ENCODE measurements at regions not wholly inside any gene's neighbourhood (a gene's known extent, or its start where the extent isn't known, plus 50 kb on each side); places are given as distances from the start of the nearest gene placed in this dataset.

DNA sequence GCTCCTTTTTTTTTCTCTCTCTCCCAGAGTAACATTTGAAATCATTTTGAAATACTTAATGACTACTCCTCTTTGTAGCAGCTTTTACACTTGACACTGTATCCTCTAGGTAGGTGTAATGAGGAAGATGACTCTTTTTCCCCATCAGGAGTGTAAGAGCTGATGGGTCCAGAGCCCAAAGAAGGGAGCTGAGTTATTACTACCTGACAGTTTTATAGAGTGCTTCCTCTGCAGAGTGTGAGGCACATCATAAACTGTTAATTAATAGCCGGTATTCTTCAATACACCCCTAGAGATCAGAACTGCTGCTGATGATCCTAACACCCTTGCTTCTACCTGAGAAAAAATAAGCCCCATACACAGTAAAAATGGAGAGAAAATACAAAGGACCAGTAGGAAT lies 279.8 kb upstream of the SEMA3A start:
- TF ChIP-seq, protein P1, sequence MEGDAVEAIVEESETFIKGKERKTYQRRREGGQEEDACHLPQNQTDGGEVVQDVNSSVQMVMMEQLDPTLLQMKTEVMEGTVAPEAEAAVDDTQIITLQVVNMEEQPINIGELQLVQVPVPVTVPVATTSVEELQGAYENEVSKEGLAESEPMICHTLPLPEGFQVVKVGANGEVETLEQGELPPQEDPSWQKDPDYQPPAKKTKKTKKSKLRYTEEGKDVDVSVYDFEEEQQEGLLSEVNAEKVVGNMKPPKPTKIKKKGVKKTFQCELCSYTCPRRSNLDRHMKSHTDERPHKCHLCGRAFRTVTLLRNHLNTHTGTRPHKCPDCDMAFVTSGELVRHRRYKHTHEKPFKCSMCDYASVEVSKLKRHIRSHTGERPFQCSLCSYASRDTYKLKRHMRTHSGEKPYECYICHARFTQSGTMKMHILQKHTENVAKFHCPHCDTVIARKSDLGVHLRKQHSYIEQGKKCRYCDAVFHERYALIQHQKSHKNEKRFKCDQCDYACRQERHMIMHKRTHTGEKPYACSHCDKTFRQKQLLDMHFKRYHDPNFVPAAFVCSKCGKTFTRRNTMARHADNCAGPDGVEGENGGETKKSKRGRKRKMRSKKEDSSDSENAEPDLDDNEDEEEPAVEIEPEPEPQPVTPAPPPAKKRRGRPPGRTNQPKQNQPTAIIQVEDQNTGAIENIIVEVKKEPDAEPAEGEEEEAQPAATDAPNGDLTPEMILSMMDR (IDR thresholded peaks at IDR 0.05; ENCODE audit: control extremely low read depth, extremely low read depth, low read depth, missing control alignments) = no peak
- no peak for DNase-seq (ENCODE audit: extremely low spot score)
- CTCF ChIA-PET = no interaction called here
- POLR2A ChIA-PET = no interaction called here

DNA sequence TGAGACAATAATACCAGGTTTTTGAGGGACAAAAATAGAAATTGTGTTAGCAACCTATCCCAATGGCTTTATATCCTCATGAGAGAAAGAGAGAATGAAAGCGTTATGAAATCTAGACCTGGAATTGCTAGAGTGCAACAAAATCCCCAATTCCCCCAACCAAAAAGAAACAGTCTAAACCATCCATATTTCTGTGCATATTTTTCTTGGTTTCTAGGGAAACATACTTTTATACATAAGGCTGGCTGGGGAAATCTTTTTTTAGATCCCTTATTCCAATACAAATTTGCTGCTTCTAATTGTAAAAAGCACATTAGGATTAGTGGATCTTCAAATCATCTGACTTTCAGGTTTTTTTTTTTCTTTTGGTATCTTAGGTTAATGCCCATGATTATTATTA lies 277.0 kb upstream of the SEMA3A start:
- TF ChIP-seq, protein P1 (IDR thresholded peaks at IDR 0.05; ENCODE audit: control extremely low read depth, extremely low read depth, low read depth, missing control alignments) = no peak
- CTCF ChIA-PET = interaction anchor here (0.8 kb wide), 1 partner anchor 8 kb away, joined by 3 read pairs; no protein-coding TSS in a partner anchor
- POLR2A ChIA-PET = no interaction called here

DNA sequence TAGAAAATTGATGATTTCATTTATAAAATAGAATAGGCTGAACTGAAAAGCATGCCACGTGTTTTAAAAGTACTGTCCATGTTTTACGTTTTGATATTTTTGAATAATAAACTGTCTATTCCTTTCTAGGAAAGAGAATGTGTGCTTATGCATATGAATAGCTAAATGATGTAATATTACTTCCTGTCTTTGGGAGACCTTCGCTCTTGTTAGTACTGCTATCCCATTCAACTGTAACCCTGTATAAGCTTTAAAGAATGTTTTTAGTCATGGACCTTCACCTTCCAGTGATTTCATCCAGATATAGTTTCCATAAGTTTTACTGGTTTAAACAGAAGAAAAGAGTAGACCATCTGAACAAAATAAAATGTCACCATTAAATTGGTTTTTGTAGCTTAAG lies 274.4 kb upstream of the SEMA3A start:
- POLR2A ChIA-PET = no interaction called here
- no peak for DNase-seq (ENCODE audit: extremely low spot score)
- TF ChIP-seq, protein P1 (IDR thresholded peaks at IDR 0.05; ENCODE audit: control extremely low read depth, extremely low read depth, low read depth, missing control alignments) = no peak
- CTCF ChIA-PET = interaction anchor here (1.7 kb wide), 1 partner anchor 9 kb away, joined by 4 read pairs; no protein-coding TSS in a partner anchor

More for the DNA sequence above, 277.0 kb upstream of the SEMA3A start:
- no peak for DNase-seq (ENCODE audit: extremely low spot score)

DNA sequence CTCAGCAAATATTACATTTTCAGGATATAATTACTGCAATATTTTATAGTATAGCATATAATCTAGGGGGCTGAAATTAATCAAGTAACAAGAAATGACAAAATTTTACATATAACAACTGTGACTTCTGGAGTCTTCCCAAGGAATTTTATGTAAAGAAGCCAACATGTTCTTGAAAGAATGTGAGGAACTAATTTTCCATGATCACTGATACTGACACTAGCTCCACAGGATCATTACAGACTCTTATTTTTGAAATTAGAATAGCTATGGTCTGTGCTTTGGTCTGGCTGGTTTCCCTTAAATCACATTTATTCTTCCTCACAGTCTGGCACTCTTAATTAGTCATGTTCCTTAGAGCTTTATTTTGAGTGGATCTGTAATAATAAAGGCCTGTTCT lies 267.7 kb upstream of the SEMA3A start:
- TF ChIP-seq, protein P1 (IDR thresholded peaks at IDR 0.05; ENCODE audit: control extremely low read depth, extremely low read depth, low read depth, missing control alignments) = no peak
- POLR2A ChIA-PET = no interaction called here
- DNase-seq (ENCODE audit: extremely low spot score) = no peak
- CTCF ChIA-PET = no interaction called here

DNA sequence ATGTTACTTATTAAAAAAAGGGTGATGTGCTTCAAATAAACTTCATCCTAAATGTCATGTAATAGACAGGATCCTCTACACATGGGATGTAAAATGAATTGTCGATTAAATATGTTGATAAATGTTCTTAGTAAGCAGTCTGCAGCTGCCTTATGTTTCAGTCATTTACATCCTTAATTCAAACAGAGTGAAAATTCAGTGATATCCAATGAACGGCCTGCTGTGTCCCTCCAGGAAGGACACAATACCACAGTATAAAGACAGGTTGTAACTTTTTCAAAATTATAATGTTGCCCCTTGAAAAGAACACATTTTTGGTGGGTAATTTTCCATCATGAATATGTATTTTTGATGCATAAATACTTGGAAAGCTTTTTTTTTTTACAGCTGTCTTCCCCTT lies 266.5 kb upstream of the SEMA3A start:
- TF ChIP-seq, protein P1 (IDR thresholded peaks at IDR 0.05; ENCODE audit: control extremely low read depth, extremely low read depth, low read depth, missing control alignments) = no peak
- ChIA-PET POLR2A (no interaction called here), CTCF (interaction anchor here (0.9 to 2.3 kb wide), 2 partner anchors 8 to 30 kb away, joined by 4 read pairs; no protein-coding TSS in a partner anchor)
- no peak for DNase-seq (ENCODE audit: extremely low spot score)

DNA sequence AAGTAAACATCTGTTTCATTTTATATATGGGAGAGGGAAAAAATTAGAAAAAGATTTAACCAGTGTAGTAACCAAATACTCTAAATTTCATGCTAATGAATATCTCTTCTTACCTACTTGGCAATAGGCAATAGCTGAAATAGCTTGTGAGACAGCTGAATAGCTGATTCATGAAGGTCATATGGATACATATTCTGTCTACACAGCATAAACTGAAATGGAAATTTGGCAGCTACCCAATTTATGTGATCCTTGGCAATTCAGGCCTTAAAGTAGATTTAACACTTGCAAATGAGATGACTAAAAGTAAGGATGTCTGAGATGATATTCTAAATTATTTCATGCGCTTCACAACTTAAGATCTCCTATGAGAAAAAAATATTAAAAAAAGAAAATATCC lies 261.2 kb upstream of the SEMA3A start:
- TF ChIP-seq, protein P1 (IDR thresholded peaks at IDR 0.05; ENCODE audit: control extremely low read depth, extremely low read depth, low read depth, missing control alignments) = no peak
- POLR2A ChIA-PET = no interaction called here
- CTCF ChIA-PET = interaction anchor here (1.3 to 2.1 kb wide), 3 partner anchors 16 to 521 kb away, joined by 3 to 5 read pairs (median 4); no protein-coding TSS in a partner anchor
- no peak for DNase-seq (ENCODE audit: extremely low spot score)

Data from GM10248 (cell line).